ENCODE measurements at regions not wholly inside any gene's neighbourhood (a gene's known extent, or its start where the extent isn't known, plus 50 kb on each side); places are given as distances from the start of the nearest gene placed in this dataset.

DNA sequence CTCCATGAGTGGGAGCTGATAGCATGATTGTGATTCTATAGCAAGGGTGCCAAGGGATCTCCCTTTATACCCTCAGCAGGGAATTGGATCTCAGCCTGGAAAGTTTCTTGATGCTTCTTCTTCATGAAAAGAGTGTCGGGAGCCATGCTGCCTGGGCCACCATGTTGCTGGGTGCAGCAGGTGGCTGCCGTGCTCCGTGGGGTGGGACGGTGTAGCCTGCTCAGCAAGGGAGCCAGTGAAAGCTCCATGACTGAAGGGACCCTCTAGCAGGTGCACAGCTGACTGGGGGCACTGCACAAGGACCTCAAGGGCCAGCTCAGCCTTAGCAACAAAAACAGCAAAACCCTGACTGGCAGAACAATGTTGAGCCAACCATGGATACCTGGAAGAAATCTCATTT is 368.9 kb upstream of the HS6ST1 start:
- H3K4me3 ChIP-seq (replicated peaks in 1 of 2; ENCODE audit: low read depth in 2 of 2, low read length in 2 of 2), result no peak overlapping the region
- no peak for DNase-seq (ENCODE audit: low read depth in 2 of 2)
- TF ChIP-seq, protein P1, sequence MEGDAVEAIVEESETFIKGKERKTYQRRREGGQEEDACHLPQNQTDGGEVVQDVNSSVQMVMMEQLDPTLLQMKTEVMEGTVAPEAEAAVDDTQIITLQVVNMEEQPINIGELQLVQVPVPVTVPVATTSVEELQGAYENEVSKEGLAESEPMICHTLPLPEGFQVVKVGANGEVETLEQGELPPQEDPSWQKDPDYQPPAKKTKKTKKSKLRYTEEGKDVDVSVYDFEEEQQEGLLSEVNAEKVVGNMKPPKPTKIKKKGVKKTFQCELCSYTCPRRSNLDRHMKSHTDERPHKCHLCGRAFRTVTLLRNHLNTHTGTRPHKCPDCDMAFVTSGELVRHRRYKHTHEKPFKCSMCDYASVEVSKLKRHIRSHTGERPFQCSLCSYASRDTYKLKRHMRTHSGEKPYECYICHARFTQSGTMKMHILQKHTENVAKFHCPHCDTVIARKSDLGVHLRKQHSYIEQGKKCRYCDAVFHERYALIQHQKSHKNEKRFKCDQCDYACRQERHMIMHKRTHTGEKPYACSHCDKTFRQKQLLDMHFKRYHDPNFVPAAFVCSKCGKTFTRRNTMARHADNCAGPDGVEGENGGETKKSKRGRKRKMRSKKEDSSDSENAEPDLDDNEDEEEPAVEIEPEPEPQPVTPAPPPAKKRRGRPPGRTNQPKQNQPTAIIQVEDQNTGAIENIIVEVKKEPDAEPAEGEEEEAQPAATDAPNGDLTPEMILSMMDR (IDR thresholded peaks at IDR 0.05; ENCODE audit: low read depth, low read length), result no peak

DNA sequence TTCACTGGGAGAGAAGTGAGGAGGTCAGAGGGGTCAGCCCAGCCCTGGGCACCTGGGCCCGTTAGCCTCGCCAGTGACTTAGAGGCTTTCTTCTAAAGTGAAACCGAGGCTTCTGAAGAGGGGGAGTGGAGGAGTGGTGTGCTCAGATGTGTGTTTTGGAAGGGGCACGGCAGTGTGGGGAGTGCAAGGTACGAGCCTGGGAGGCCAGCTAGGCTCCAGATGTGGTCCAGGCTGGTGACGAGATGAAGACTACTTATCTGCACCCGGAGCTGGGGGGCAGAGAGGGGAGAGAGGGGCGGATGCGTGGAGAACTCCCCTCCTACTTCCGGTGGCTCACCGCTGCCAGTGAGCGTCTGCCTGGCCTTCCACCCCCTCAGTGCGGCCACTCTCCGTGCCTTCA is 371.3 kb upstream of the HS6ST1 start:
- TF ChIP-seq, protein P1 (IDR thresholded peaks at IDR 0.05; ENCODE audit: low read depth, low read length), result no peak
- DNase-seq (ENCODE audit: low read depth in 2 of 2), result no peak

DNA sequence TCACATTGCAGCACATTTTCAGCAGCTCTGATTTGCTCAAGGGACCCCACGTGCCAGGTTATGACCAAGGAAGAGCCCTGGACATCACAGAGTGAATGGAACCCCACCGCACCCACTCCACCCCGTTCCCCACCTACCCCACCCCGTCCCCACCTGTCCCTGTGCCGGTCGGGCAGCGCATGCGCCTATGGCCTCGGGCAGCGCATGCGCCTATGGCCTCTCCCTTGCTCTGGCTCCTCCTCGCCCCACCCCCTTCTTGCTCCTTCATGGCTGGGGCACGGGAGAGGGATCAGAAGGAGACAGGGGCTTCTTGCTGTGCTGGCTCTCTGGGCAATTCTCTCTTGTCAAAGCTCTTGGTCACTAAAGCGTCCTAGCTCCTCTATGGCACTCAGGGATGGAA is 371.8 kb upstream of the HS6ST1 start:
- DNase-seq (ENCODE audit: low read depth in 2 of 2), result no peak
- TF ChIP-seq, protein P1 (IDR thresholded peaks at IDR 0.05; ENCODE audit: low read depth, low read length), result no peak
- H3K4me3 ChIP-seq (replicated peaks in 1 of 2; ENCODE audit: low read depth in 2 of 2, low read length in 2 of 2), result no peak overlapping the region

More for the DNA sequence above, 371.3 kb upstream of the HS6ST1 start:
- H3K4me3 ChIP-seq (replicated peaks in 1 of 2; ENCODE audit: low read depth in 2 of 2, low read length in 2 of 2), result no peak overlapping the region

DNA sequence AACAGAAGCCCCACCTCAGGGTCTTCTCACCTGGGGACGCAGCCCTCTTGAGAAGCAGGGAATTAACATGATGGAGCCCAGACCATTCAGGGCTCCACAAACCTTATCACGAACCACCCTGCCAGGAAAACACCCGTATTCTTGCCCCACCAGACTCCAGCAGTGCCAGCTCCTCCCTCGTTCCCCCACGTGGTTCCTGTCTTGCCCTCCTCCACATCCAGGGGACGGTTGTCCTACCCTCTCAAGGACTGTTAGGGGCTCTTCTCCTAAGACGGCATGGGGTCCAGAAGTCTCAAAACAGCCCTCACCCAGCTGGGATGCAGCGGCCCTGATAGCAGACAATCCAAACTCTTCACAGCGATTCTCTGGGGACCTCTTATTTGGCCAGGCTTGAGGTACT is 372.2 kb upstream of the HS6ST1 start:
- H3K4me3 ChIP-seq (replicated peaks in 1 of 2; ENCODE audit: low read depth in 2 of 2, low read length in 2 of 2), result no peak overlapping the region
- DNase-seq (ENCODE audit: low read depth in 2 of 2), result no peak
- TF ChIP-seq, protein P1 (IDR thresholded peaks at IDR 0.05; ENCODE audit: low read depth, low read length), result no peak

DNA sequence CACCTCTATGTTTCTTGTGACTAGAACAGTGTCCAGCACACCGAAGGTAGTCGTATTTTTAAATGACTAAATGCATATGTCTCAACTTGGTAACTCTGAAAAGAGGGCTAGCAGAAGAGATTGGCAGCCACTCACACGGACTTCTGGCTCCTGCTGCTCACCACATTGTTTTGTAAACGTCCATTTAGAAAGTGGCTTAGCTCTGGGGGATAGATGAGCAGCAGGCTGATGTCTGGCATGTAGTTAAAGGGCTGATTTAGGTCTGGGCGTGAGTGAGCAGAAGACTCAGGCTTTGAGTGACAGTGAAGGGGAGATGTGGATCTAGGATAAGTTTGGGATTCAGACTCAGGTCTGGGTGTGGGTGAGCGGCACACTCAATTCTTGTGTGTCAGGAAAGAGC is 372.9 kb upstream of the HS6ST1 start:
- no peak for DNase-seq (ENCODE audit: low read depth in 2 of 2)
- TF ChIP-seq, protein P1 (IDR thresholded peaks at IDR 0.05; ENCODE audit: low read depth, low read length), result no peak
- no peak overlapping the region for H3K4me3 ChIP-seq (replicated peaks in 1 of 2; ENCODE audit: low read depth in 2 of 2, low read length in 2 of 2)

DNA sequence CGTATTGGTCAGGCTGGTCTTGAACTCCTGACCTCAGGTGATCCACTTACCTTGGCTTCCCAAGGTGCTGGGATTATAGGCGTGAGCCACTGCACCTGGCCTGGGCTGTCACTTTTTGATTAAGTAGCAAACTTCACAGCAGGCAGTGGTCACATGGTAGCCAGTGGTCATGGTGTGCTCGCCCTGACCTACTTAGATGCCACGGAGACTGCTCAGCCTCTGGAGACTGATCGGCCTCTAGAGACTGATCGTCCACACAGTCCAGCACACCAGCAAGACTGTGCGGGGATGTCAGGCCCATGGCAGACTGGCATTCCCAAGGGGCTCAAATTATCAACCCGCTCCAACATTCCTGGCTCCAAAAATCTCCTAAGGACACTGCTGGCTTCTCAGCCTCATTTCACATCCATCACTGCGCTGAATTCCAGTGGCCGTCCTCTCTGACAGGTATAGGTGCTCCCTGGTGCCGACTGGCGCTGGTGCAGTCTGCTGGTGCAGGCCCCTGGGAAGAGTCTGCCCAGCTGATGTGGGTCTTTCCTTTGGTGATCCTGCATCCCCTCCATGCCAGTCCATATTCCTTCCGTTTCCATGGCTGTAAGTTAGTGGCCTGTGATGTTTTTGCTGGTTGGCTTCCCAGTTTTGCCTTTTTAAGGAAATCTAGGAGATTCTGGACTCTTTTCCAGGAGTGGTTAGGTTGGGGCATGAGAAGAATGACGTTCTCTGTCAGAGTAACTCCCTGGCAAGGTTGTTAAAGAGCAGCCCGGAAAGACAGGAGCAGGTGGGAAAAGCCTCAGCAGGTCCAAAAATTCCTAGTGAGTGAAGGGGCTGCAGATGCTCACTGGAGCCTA is 374.5 kb upstream of the HS6ST1 start:
- TF ChIP-seq, protein P1 (IDR thresholded peaks at IDR 0.05; ENCODE audit: low read depth, low read length), result no peak
- no peak overlapping the region for H3K4me3 ChIP-seq (replicated peaks in 1 of 2; ENCODE audit: low read depth in 2 of 2, low read length in 2 of 2)
- DNase-seq (ENCODE audit: low read depth in 2 of 2), result no peak

DNA sequence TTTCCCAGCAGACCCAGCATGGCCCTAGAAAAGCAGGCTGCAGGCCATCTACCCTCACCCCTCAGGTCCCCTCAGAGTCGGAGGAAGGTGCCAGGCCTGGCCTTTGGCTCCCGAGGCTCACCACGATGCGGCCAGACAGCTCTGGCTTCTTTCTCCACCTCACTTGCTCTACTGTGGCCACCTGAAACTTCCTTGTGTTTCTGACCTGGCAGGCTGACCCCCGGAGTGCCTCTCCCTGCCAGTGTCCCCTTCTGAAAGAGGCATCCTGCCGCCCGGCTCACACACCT is 375.0 kb upstream of the HS6ST1 start:
- DNase-seq (ENCODE audit: low read depth in 2 of 2), result no peak
- H3K4me3 ChIP-seq (replicated peaks in 1 of 2; ENCODE audit: low read depth in 2 of 2, low read length in 2 of 2), result no peak overlapping the region
- TF ChIP-seq, protein P1 (IDR thresholded peaks at IDR 0.05; ENCODE audit: low read depth, low read length), result no peak
